ENCODE measurements at regions not wholly inside any gene's neighbourhood (a gene's known extent, or its start where the extent isn't known, plus 50 kb on each side); places are given as distances from the start of the nearest gene placed in this dataset.

DNA sequence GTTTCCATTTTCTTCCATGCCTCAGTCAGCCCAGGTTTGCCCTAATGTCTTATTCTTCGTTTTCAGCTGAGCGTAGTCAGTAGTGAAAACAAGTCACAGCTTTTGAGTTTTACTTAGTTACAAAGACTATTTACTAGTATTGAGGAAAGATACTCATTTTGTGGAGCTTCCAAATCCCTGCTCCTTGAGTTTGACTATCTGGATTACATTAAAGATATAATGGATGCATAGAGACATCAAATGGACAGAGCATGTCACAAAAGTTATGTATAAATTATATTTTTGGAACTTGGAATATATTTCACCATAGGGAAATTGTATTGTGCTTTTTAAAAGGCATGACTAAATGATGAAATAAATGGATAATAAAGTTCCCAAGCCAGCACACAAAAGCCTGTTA, 54.6 kb upstream of the AKAP13 start:
- TF ChIP-seq, protein P1, sequence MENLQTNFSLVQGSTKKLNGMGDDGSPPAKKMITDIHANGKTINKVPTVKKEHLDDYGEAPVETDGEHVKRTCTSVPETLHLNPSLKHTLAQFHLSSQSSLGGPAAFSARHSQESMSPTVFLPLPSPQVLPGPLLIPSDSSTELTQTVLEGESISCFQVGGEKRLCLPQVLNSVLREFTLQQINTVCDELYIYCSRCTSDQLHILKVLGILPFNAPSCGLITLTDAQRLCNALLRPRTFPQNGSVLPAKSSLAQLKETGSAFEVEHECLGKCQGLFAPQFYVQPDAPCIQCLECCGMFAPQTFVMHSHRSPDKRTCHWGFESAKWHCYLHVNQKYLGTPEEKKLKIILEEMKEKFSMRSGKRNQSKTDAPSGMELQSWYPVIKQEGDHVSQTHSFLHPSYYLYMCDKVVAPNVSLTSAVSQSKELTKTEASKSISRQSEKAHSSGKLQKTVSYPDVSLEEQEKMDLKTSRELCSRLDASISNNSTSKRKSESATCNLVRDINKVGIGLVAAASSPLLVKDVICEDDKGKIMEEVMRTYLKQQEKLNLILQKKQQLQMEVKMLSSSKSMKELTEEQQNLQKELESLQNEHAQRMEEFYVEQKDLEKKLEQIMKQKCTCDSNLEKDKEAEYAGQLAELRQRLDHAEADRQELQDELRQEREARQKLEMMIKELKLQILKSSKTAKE (IDR thresholded peaks at IDR 0.05; ENCODE audit: low read depth, poor library complexity, severe bottlenecking) = no peak
- no peak for TF ChIP-seq TAF1 (IDR thresholded peaks at IDR 0.05; ENCODE audit: borderline replicate concordance, low read depth, low read length)
- no peak for TF ChIP-seq ZBTB33 (IDR thresholded peaks at IDR 0.05)

All from GM12878 (cell line).